Activated CD4-positive, alpha-beta T cell treated with anti-CD3 and anti-CD28 coated beads, Interleukin-10, Interleukin-2, amounts not matched to agents 100 ng/mL and 50 ng/mL, durations not matched to agents 16 hours and 8 hours (primary cell): ENCODE measurements at regions not wholly inside any gene's neighbourhood (a gene's known extent, or its start where the extent isn't known, plus 50 kb on each side); places are given as distances from the start of the nearest gene placed in this dataset.
"Not testable (repeated sequence)": the region's sequence is repeated elsewhere in the genome, so short reads cannot be mapped to it uniquely, and the experiment has no call there.

Experiments used
- DNase-seq: peaks from one replicate; pipeline ENCODE4 v3.0.0-alpha.2; 2020

DNA sequence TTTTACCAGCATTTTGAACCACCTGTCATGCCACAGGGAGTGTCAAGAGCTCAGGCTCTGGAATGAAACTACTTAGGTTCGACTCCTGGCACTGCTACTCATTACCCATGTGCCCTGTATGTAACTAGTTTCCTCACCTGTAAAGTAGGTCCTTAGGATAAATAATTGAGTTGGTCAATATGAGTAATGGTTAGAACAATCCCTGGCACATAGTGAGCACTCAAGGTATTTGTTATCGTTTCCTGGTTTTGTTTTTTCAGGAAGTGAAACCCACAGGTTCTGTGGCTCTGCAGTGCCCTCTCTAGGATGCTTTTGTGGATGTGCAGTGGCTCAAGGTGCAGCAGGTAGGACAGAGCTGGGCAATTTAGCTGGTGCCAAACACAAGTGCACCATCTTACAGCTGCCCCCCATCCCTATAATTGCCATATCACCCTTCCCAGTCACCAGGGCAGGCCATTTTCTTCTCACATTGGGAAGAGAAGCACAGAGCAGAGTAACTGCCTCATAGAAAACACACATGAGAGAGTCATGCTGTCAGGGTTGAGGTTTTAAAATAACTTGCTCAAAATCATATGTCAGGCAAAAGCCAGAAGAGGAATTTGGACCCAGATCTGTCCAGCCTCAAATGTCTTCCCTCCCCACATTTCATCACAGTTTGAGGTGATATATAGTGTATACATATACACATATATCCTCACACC, 297.5 kb downstream of the RPAP3 start:
- peak; percentile 39 for DNase-seq

DNA sequence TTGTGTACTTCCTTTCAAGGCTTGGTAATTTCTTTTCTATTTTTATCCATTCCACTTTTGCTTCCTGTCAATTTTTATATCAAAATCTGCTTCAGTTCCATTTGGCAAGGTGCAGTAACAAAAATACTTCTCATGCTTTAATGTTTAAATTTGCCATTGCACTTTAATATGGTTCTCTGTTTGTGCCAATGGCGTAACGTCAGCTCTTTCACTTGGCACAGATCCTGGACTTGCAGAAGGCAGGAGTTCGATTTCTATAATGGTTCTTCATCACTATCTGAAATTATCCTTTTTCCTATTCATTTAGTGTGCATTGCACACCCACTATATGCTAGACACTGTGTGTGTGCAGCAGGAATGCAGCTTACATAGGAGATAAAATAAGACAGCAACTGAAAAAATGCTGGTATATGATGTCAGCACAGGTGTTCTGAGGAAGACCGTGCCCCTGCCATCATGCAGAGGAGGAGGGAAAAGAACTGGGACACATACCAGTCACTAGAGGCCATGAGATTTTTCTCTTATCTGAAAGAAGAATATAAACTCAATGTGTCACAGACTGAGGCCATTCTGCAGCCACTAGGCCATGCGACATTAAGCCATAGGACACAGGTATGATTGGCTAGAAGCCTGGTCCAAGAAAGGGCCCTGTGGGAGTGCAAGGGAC, 298.2 kb downstream of the RPAP3 start:
- DNase-seq = no peak

DNA sequence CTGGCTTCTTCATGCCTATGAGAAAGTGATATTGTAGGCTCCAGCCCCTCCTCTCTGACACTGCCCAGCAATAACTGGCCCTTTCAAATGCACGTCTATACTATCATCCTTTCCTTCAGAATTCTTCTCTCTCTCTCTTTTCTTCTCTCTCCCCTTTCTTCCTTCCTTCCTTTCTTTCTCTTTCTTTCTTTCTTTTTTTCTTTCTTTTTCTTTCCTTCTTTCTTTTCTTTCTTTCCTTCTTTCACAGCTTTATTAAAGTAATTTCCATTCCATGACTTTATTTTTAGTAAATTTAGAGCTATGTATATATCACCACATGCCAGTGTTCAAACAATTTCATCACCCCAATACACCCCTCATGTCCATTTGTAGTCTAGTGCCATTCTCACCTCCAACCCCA, 302.1 kb downstream of the RPAP3 start:
- DNase-seq = no peak

DNA sequence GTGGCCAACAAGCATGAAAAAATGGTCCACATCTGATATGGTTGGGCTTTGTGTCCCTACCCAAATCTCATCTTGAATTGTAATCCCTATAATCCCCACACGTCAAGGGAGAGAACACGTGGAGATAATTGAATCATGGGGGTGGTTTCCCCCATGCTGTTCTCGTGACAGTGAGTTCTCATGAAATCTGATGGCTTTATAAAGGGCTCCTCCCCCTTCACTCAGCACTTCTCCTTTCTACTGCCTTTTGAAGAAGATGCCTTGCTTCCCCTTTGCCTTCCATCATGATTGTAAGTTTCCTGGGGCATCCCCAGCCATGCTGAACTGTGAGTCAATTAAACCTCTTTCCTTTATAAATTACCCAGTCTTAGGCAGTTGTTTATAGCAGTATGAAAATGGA, 304.6 kb downstream of the RPAP3 start:
- DNase-seq = not testable (repeated sequence)

DNA sequence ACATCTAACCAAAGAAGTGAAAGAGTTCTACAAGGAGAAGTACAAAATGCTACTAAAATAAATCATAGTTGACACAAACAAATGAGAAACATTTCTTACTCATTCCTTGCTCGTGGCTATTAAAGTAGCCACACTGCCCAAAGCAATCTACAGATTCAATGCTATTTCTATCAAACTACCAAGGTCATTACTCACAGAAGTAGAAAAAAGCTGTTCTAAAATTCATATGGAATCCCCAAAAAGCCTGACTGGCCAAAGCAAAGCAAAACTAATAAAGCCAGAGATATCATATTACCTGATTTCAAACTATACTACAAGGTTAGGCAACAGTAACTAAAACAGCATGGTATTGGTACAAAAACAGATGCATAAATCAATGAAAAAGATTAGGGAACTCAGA, 305.6 kb downstream of the RPAP3 start:
- no peak for DNase-seq

DNA sequence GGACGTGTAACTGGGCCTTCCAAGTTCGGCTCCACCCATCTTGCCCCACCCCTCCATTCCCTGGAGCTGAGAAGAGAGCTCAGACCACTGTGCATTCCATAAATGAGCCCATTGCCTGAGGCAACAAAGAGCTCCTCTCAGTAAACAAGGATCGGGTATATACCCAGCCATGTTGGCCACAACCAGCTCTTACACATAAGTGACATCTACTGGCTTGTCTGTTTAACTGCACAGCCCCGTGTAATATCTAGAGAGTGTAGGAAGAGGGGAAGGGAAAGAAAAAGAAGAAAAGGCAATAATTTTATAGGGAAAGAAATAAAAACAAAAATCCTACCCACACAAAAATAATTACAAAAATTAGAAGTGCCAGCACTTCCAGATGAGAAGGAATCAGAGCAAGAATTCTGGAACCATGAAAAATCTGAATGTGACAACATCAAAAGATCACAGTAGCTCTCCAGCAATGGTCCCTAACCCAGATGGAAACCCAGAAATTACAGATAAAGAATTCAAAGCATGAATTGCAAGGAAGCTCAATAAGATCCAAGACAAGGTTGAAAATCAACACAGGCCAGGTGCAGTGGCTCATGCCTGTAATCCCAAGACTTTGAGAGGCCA, 308.1 kb downstream of the RPAP3 start:
- DNase-seq = peak; percentile 81

DNA sequence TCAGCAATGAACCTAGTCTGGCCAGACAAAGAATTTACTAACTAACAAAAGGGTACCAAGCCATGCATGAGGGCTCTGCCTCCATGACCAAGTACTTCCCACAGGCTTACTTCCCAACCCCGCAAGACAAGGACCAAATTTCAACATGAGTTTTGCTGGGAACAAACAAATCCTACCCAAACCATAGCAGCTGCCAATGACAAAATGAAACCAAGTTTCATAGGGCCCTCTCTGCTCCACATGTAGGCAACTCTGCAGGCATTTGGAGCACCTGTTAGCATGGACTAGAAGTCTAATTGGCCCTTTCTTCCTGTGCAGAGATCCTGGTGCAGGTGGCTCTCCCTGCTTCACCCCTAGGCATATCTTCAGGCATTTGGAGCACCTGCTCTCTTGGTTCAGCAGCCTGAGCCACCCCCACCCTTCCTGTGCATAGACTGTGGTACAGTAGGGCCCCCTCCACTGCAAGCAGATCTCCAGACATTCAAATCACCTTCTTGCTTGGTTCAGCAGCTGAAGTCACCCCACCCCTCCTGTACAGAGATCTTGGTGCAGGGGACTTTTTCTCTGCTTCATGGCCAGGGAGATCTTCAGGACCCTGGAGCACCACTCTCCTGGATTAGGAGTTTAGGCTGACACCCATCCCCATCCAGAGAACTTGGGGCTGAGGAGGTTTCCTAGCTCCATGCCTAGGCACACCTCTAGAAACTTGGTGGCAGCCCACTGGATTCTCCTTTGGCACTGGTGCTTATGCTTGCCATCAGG, 308.7 kb downstream of the RPAP3 start:
- DNase-seq = no peak

DNA sequence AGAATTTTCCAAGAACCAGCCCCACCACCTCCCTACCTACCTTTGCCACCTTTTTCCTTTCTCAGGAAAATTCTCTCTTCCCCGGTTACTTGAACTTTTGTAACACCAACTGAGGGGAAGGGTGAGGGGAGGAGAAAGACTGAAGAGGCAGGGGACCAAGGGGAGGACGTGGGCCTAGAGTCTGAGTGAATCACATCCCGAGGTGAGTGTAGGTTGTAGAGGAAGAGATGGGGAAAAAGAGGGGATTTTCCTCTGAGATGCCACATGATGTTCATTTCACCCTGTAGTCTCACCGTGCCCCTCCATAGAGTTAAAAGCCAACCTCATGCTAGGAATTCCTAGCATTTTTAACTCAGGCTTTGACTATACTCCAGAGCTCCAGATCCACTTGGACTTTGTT, 311.8 kb downstream of the RPAP3 start:
- DNase-seq = peak; percentile 46

DNA sequence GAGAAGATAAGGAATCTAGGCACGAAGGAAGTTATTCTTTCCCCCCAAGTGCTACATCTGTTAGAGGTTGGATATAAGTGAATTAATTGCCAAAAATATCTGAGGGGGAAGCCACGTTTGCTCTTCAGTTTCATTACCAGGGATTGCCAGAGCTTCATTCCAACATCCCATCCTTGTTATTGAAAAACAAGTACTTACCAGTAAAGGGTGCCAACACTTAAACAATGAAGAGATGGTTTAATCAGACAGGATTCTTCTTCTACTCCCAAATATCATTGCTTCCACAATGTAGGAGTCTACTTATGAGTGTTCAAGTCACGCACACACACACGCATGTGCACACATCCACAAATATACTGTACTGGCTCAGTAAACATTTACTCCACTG, 312.4 kb downstream of the RPAP3 start:
- DNase-seq = no peak

DNA sequence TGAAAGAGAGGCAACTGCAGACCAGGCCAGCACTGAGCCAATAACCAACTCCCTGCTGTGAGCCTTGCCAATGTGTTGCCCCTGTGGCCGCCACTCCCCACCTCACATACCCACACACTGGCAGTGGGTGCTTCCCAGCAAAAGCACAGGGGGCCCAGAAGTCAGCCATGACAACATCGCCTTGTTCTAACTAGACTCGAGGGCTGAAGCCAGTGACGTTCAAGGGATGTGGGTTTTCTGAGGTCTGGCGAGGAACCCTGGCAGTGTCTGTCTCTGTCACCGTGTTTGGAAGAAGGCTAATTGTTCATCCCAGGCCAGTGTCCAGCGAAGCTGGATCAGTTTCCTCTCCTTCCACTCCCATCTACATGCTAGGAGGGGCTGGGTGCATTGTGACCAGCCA, 311.8 kb upstream of the AMIGO2 start:
- peak; percentile 61 for DNase-seq

DNA sequence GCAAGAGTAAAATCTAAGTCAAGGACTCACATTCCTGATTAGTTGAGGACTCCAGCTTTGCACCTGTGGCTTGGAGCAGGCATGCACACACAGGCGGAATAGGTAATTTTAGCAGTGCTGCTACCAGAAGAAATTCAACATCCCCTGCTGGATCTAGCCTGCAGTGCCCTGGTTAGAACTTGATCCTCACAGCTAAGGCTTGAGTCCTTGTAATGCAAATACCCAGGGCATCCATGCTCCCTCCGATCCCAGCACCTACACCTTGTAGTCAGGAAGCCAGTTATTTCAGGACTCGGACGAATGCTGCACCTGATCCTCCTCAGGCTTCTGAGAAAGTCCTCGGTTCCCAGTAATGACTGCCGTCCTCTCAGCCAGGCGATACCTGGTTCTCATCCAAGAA, 309.0 kb upstream of the AMIGO2 start:
- DNase-seq = no peak

DNA sequence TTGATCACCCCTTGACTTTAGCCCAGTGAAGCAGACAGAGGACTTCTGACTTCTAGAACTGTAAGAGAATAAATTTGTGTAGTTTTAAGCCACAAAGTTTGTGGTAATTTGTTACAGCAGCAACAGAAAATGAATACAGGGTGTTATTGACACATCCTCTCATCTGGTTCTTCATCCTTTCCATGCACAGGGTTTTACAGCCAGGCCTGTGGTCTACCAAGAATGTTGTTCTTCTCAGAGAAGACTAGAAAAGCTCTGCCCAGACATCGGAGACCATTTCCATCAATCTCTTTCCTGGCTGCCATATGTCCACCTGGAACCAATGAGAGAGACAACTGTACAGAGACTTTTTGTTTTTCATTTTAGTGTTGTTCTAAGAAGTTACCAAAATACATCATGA, 308.2 kb upstream of the AMIGO2 start:
- DNase-seq = no peak

DNA sequence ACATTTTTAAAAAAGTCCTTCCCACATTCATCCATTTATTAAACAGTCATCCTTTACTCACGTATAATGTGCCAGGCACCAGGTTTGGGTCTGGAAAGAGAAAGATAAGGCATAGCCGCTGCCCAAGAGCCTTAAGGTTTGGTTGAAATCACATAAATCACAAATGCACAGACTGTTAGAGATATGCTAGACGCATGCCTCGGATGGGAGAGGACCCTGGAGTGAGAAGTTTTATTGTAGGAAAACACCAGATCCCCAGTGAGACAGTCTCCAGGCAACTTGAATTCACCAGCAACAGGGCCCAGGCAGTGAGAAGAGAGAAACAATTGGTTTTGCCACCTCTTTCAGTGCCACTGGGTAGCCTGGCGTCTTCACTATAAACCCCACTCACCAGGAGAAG, 305.9 kb upstream of the AMIGO2 start:
- DNase-seq = no peak

DNA sequence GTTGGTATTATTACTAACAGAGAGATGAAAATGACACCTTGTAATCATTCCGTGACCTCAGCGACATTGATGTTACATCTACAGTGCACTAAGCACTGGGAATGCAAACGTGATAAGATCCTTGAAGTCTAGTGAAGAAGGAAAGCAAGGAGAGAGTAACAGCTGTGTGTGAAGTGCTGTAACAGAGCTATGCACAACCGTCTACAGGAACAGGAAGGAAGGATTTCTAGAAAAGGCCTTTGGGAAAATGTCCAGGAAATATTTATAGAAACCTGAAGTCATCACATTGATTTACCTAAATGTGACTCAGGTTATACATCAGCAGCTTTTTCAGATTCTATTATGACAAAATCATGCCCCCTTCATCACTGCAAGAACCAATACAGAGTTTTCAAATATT, 304.2 kb upstream of the AMIGO2 start:
- no peak for DNase-seq

DNA sequence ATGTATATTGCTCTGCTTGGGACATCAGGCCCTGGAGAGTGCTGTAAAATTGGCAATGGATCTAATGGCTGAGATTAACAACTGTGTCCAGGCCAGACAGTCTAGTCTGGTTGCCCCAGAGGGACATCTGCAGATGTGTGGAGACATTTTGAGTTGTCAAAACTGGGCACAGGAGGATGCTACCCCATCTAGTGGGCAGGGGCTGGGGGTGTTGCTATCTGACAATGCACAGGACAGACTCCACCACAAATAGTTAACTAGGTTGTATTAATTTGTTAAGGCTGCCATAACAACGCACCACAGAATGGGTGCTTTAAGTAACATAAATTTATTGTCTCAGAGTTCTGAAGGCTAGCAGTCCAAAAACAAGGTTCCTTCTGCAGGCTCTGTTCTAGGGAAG, 302.5 kb upstream of the AMIGO2 start:
- DNase-seq = no peak

DNA sequence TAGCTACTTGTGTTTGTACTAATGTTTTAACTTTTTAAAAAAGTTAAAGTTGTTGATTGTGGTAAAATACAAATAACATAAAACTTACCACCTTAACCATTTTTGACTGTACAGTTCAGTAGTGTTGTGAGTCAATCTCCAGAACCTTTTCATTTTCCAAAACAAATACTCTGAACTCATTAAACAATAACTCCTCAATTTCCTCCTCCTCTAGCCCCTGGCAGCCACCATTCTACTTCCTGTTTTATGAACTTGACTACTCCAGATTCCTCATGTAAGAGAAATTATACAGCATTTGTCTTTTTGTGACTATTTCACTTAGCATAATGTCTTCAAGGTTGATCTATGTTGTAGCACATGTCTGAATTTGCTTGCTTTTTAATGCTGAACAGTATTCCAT, 299.1 kb upstream of the AMIGO2 start:
- no peak for DNase-seq

DNA sequence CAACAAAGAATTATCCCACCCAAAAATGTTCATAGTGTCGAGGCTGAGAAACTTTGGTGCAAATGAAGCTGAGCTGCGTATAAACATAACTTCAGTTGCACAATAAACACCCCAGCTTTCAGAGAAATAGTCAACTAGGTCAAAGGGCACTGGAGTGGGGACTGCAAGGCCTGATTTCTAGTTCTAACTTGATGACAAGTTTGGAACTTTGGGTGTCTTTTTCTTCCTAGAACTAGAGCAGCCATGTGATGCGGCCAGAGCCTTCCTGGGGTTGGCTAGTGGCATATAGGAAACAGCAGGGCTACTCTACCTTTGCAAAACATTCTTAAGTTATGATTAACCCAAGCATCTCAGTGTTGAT, 298.4 kb upstream of the AMIGO2 start:
- no peak for DNase-seq

DNA sequence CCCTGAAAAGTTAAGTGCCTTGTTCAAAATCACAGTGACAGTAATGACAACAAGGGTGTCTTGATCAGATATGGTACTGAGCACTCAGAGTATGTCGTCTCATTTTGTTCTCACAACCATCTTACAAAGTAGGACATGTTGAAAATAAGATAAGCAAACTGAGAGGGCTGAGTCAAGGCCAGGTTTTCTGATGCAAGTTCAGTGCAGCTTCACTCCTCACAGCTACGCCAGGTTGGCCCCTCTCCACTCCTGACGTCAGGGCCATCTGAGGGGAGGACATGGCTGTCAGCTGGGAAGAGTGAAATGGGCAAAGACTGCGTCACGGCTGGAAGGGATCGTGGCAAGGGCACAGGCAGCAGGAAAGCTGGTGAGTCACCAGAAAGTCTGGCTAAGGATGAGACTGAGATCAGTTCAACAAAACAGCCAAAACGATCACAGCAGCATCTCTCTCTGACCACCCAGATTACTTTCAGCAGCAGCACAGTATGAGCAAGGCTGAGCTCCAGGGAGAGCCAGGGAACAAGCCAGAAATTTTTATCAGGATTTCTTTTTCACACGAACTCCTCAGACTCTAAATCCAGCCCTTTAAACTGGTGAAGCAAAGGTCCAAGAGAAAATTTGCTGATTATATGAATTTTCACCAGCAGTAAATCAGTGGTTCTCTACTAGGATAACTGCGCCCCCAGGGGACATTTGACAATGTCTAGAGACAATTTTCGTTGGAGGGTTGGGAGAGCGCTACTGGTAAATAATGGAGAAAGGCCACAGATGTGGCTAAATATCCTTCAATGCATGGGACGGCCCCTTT, 297.9 kb upstream of the AMIGO2 start:
- no peak for DNase-seq

DNA sequence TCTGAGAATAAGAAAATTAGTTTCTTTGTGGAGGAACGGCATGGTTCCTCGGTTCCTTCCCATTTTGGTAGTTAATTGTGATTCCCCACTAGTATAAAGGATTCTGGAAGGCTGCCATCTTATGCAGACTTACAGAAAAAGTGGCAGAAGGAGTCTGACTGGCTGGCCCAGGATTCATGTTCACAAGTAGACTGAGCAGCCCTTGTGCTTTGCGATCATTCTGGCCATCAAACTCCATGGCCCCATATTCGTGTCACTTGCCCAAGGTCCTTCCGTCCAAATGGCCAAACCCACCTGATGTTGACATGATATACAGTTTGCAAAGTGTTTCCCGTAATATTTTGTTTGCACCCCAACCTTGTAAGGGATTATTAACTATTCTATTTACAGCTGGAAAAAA, 297.2 kb upstream of the AMIGO2 start:
- no peak for DNase-seq

DNA sequence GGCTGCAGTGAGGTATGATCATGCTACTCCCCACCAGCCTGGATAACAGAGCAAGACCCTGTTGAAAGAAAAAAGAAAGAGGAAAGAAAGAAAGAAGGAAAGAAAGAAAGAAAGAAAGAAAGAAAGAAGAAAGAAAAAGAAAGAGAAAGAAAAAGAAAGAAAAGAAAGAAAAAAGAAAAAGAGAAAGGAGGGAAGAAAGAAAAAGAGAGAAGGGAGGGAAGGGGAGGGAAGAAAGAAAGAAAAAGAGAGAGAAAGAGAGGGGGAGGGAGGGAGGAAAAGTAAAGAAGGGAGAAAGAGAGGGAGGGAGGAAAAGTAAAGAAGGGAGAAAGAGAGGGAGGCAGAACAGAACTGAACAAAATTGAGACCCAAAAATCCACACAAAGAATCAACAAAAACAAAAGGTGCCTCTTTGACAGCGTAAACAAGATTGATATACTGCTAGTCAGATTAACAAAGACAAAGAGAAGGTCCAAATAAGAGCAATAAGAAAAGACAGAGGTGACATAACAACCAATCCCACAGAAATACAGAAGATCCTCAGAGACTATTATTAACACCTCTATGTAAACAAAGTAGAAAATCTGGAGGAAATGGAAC, 293.9 kb upstream of the AMIGO2 start:
- no peak for DNase-seq

DNA sequence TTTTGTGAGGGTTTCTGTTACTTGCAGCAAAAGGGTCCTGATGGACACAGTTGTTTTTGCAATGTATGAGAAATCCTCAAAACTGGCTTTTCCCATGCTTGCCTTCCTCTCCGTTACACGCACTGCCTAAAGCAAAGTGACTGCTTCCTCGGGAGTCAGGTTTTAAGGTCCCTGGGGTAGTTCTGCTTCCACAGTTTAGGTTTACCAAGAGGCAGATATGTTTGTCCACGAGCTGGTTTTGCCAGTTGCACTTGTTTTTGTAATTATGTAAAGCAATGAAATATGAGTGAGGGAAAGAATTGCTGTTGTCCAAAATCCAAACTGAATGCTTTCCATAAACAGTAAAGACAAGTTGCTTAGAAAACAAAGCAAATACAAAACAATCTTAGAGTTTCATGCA, 290.7 kb upstream of the AMIGO2 start:
- DNase-seq = no peak

DNA sequence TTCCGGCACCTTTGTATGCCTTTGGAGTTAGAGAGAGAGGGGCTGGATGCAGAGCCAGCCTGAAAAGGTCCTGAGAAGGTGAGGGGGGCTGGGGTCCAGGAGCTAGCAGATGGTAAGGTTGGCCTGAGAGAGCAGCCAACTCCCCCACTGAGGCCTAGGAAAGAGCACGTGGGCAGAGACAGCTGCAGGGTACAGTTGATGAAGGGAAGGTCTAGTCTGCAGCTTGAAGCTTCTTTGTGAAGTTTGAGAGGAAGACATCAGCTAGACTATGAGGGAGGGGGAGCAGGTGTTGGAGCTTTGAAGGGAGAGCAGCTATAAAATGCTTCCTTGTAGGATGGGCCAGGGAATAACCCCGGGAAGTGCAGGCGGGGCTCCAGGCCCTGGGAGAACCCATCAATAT, 289.3 kb upstream of the AMIGO2 start:
- DNase-seq = no peak
